GM12872 (cell line): ENCODE measurements at regions not wholly inside any gene's neighbourhood (a gene's known extent, or its start where the extent isn't known, plus 50 kb on each side); places are given as distances from the start of the nearest gene placed in this dataset.

Experiments used
- CTCF ChIP-seq: IDR thresholded peaks from 3 replicates; pipeline ENCODE4 v1.5.1; 2011; ENCODE audit warnings: low read depth, mild to moderate bottlenecking, low read length, moderate library complexity; ENCODE audit not compliant: insufficient read depth

GRCh38 chr1:222358100-222358499 is 189.8 kb downstream of the HHIPL2 start:
- no peak for TF ChIP-seq CTCF

GRCh38 chr1:222357252-222357651 is 190.7 kb downstream of the HHIPL2 start:
- TF ChIP-seq CTCF: no peak

- TF ChIP-seq CTCF: no peak
Measured at GRCh38 chr1:222347627-222348026, 200.3 kb downstream of the HHIPL2 start.

- no peak for TF ChIP-seq CTCF
Measured at GRCh38 chr1:222346955-222347354, 200.9 kb downstream of the HHIPL2 start.

GRCh38 chr1:222339376-222339947 is 208.4 kb downstream of the HHIPL2 start:
- no peak for TF ChIP-seq CTCF

- no peak for TF ChIP-seq CTCF
Measured at GRCh38 chr1:222335586-222335985, 212.3 kb downstream of the HHIPL2 start.

GRCh38 chr1:222334026-222334680 is 213.8 kb downstream of the HHIPL2 start:
- no peak for TF ChIP-seq CTCF

GRCh38 chr1:222331765-222332164 is 216.1 kb downstream of the HHIPL2 start:
- no peak for TF ChIP-seq CTCF
